ENCODE measurements at regions not wholly inside any gene's neighbourhood (a gene's known extent, or its start where the extent isn't known, plus 50 kb on each side); places are given as distances from the start of the nearest gene placed in this dataset.

DNA sequence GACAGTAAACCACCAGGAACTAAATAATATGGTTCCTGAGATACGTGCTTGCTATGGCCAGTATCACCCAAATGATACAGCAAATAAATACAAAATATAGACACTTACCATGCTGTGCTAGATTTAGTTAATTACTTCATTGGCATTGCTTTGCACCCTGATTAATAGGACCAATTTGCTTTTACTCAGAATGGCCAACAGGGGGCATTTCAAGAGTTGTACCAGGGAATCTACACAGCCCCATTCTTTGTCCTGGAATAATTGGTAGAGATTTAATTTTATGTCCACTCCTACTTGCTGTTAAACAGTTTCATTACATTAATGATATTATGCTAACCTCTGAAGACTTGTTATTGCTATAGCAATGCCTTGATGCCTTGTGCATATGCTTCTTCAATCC is 280.8 kb downstream of the RERGL start:
- DNase-seq (ENCODE audit: low spot score) = no peak

GRCh38 chr12:17802657-17803641 is 287.0 kb downstream of the RERGL start:
- no peak for DNase-seq (ENCODE audit: low spot score)

GRCh38 chr12:17793854-17794253 is 296.1 kb downstream of the RERGL start:
- DNase-seq (ENCODE audit: low spot score) = no peak

DNA sequence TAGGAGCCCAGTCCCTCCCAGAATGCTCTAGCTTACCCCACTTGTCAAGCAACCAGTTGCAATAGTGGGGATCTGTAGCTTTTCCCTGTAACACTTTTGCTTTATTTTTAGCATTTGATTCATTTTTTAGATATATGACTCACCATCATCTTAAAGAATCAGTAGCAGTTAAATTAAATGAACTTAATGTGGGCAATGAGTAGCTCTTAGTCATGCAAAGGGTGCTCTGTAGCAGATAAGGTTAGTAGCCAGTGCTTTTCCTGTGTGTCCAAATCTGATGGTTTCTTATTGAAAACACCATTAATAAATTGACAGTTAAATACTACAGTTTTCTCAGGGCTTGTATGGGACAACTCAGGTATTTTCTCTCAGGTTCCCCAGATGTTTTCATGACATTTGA is 311.8 kb downstream of the RERGL start:
- no peak for DNase-seq (ENCODE audit: low spot score)

DNA sequence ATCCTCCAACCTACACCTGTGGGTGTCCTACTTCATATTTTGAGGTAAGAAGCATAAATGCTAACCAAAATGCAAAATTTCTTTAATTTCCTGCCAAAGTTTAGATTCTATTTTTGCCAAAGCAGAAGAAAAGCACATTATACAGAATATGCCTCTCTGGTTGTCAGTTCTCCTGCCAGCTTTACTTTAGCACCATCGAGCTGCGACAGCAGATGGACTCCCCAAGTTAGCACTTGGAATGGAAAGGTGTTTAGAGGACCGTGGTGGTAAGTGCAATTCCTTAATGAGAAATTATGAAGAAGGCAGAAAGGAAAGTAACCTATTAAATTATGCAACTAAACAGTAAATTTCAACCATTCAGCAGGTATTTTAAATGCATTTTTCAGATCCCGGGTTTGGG is 326.6 kb downstream of the RERGL start:
- DNase-seq (ENCODE audit: low spot score) = no peak

- DNase-seq (ENCODE audit: low spot score) = no peak
Observed at GRCh38 chr12:17759982-17760381, 330.0 kb downstream of the RERGL start.

Measured in SK-N-DZ (cell line).